GM23338 (cell line): ENCODE measurements at regions not wholly inside any gene's neighbourhood (a gene's known extent, or its start where the extent isn't known, plus 50 kb on each side); places are given as distances from the start of the nearest gene placed in this dataset.

ENCODE experiments used
- ATAC-seq: fragments of 200-7000 bp; cut with Tn5 transposase; 3 replicates; pipeline ENCODE4 v1.9.1; 2020
- DNase-seq: peaks from one replicate; pipeline ENCODE4 v3.0.0-alpha.2; 2015; ENCODE audit warnings: low spot score
- H2AFZ ChIP-seq: fragments of 200-600 bp; sonication (generic); 2 replicates; pipeline ENCODE4 v1.8.0; 2016; ENCODE audit warnings: antibody characterized with exemption, mild to moderate bottlenecking, moderate library complexity
- H3F3A ChIP-seq: fragments of 200-600 bp; sonication (generic); replicated peaks from 2 replicates; pipeline ENCODE4 v1.8.0; 2017; ENCODE audit warnings: antibody characterized with exemption, mixed run types, low read depth
- H3K27ac ChIP-seq: fragments of 200-600 bp; sonication (generic); 2 replicates; pipeline ENCODE4 v1.6.1; 2016; ENCODE audit warnings: low read depth
- H3K27me3 ChIP-seq: fragments of 200-600 bp; sonication (generic); 2 replicates; pipeline ENCODE4 v1.8.0; 2016; ENCODE audit warnings: mild to moderate bottlenecking, mixed run types, moderate library complexity; ENCODE audit not compliant: insufficient read depth
- H3K36me3 ChIP-seq: fragments of 200-600 bp; sonication (generic); 2 replicates; pipeline ENCODE4 v1.8.0; 2016; ENCODE audit warnings: mild to moderate bottlenecking; ENCODE audit not compliant: insufficient read depth
- H3K4me1 ChIP-seq: fragments of 200-600 bp; sonication (generic); 2 replicates; pipeline ENCODE4 v1.8.0; 2016; ENCODE audit warnings: mild to moderate bottlenecking, moderate library complexity; ENCODE audit not compliant: insufficient read depth
- H3K4me2 ChIP-seq: fragments of 200-600 bp; sonication (generic); 2 replicates; pipeline ENCODE4 v1.7.1; 2017; ENCODE audit warnings: mixed run types
- H3K4me3 ChIP-seq: fragments of 200-600 bp; sonication (generic); 2 replicates; pipeline ENCODE4 v1.6.1; 2016; ENCODE audit warnings: mixed run types
- H3K79me2 ChIP-seq: fragments of 200-600 bp; sonication (generic); replicated peaks from 2 replicates; pipeline ENCODE4 v1.8.0; 2017; ENCODE audit warnings: mild to moderate bottlenecking; ENCODE audit not compliant: insufficient read depth
- H3K9me2 ChIP-seq: fragments of 200-600 bp; sonication (generic); 2 replicates; pipeline ENCODE4 v1.8.0; 2017; ENCODE audit not compliant: insufficient read depth
- H4K20me1 ChIP-seq: fragments of 200-600 bp; sonication (generic); replicated peaks from 2 replicates; pipeline ENCODE4 v1.8.0; 2017; ENCODE audit warnings: mild to moderate bottlenecking; ENCODE audit not compliant: insufficient read depth
- H3K27ac Mint-ChIP-seq: 2 replicates; pipeline ENCODE4 v1.8.0; 2020; ENCODE audit warnings: inconsistent platforms, mild to moderate bottlenecking, moderate library complexity, mixed read lengths
- H3K27me3 Mint-ChIP-seq: 3 replicates; pipeline ENCODE4 v1.8.0; 2022; ENCODE audit warnings: low read depth, mild to moderate bottlenecking, moderate library complexity, mixed read lengths, inconsistent platforms; ENCODE audit not compliant: insufficient read depth, poor library complexity
- H3K36me3 Mint-ChIP-seq: 3 replicates; pipeline ENCODE4 v1.8.0; 2021; ENCODE audit warnings: low read depth, mild to moderate bottlenecking, inconsistent platforms, moderate library complexity, mixed read lengths
- H3K4me1 Mint-ChIP-seq: 3 replicates; pipeline ENCODE4 v1.8.0; 2020; ENCODE audit warnings: mild to moderate bottlenecking, inconsistent platforms, mixed read lengths
- H3K4me3 Mint-ChIP-seq: 3 replicates; pipeline ENCODE4 v1.8.0; 2021; ENCODE audit warnings: moderate library complexity, mild to moderate bottlenecking, inconsistent platforms, mixed read lengths
- H3K9me3 Mint-ChIP-seq: 3 replicates; pipeline ENCODE4 v1.8.0; 2020; ENCODE audit warnings: moderate library complexity, mild to moderate bottlenecking, inconsistent platforms, mixed read lengths
- ETS1 ChIP-seq: IDR thresholded peaks from 2 replicates; pipeline ENCODE4 v1.6.1; 2016; ENCODE audit warnings: antibody characterized with exemption
- JUNB ChIP-seq: IDR thresholded peaks from one replicate; pipeline ENCODE4 v1.6.1; 2016; ENCODE audit warnings: antibody characterized with exemption; ENCODE audit not compliant: unreplicated experiment
- ZNF114 ChIP-seq: fragments of 250-450 bp; sonication (Bioruptor Pico); IDR thresholded peaks from 2 replicates; pipeline ENCODE4 v1.5.0; 2020; ENCODE audit warnings: mild to moderate bottlenecking, moderate library complexity
- ZNF331 ChIP-seq: fragments of 250-450 bp; sonication (Bioruptor Pico); IDR thresholded peaks from 2 replicates; pipeline ENCODE4 v1.5.0; 2020; ENCODE audit warnings: low read depth, mild to moderate bottlenecking, moderate library complexity
- ZNF462 ChIP-seq: fragments of 250-450 bp; sonication (Bioruptor Pico); IDR thresholded peaks from 2 replicates; pipeline ENCODE4 v1.5.0; 2020; ENCODE audit warnings: mild to moderate bottlenecking, moderate library complexity

- H3K27me3 ChIP-seq, result no peaks in the 10 kb centered on the region
- ATAC-seq (no peak), DNase-seq (no peak)
- H3K4me1 ChIP-seq, result no peaks in the 10 kb centered on the region
- no peak overlapping the region for H3K4me3 ChIP-seq
- no peaks in the 10 kb centered on the region for H3K79me2 ChIP-seq
- H3K36me3 ChIP-seq, result no peaks in the 10 kb centered on the region
- TF ChIP-seq ZNF331 (CRISPR knock-in tag), result no peak
- no peak for TF ChIP-seq ZNF462 (CRISPR knock-in tag)
- no peak for TF ChIP-seq JUNB
- TF ChIP-seq ETS1, result no peak
- H4K20me1 ChIP-seq, result no peaks in the 10 kb centered on the region
- Mint-ChIP-seq H3K36me3 (peaks cover 4% of the 10 kb centered on the region; the same call in 2 of the 3 replicates), H3K4me3 (no peak overlapping the region), H3K9me3 (peaks cover 4% of the 10 kb centered on the region; the same call in 2 of the 3 replicates), H3K27ac (no peak overlapping the region), H3K27me3 (no peaks in the 10 kb centered on the region), H3K4me1 (no peaks in the 10 kb centered on the region)
- H3K4me2 ChIP-seq, result no peak overlapping the region
- H3F3A ChIP-seq, result no peaks in the 10 kb centered on the region
- no peaks in the 10 kb centered on the region for H3K9me2 ChIP-seq
- H2AFZ ChIP-seq, result no peak overlapping the region
- H3K27ac ChIP-seq, result no peak overlapping the region
Measured at GRCh38 chr5:161094411-161094810, 242.4 kb upstream of the ATP10B start.

DNA sequence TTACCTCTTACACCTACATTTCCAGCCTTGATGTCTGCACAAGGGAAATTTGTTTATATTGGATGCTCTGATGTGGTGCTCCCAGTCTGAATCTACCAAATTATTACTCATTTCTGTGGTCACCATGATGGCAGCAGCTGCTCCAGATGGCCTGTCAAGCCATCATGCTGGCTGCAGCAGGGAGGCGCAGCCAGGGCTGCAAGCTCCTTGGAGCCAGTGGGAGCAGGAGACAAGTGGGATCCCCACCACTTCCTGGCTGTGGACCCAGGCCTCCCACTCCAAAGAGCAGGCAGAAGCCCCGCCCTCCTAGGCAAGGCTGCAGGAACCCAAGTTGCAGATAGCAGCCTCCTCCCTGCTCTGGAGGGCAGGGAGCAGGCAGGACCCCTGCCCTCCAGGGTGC, 241.1 kb upstream of the ATP10B start:
- Histone ChIP-seq H3K4me1 (no peaks in the 10 kb centered on the region), H3K36me3 (no peaks in the 10 kb centered on the region), H4K20me1 (no peaks in the 10 kb centered on the region), H2AFZ (no peak overlapping the region), H3K27ac (no peak overlapping the region), H3F3A (no peaks in the 10 kb centered on the region), H3K9me2 (no peaks in the 10 kb centered on the region), H3K4me2 (no peak overlapping the region), H3K79me2 (no peaks in the 10 kb centered on the region), H3K4me3 (no peak overlapping the region), H3K27me3 (no peaks in the 10 kb centered on the region)
- TF ChIP-seq ZNF114 (CRISPR knock-in tag) (no peak), ETS1 (no peak)
- Mint-ChIP-seq H3K27ac (no peak overlapping the region), H3K9me3 (peaks cover 4% of the 10 kb centered on the region; the same call in 2 of the 3 replicates), H3K4me3 (no peak overlapping the region), H3K36me3 (peaks cover 4% of the 10 kb centered on the region; the same call in 2 of the 3 replicates), H3K27me3 (no peaks in the 10 kb centered on the region), H3K4me1 (no peaks in the 10 kb centered on the region)
- ATAC-seq (no peak), DNase-seq (no peak)
